HUDEP-2 (cell line): ENCODE measurements at regions not wholly inside any gene's neighbourhood (a gene's known extent, or its start where the extent isn't known, plus 50 kb on each side); places are given as distances from the start of the nearest gene placed in this dataset.
"Not testable (repeated sequence)": the region's sequence is repeated elsewhere in the genome, so short reads cannot be mapped to it uniquely, and the experiment has no call there.

ENCODE experiments used
- DNase-seq, 76 experiments: peaks; one replicate each; lab custom pipeline; 2025; ENCODE audit not compliant: unreplicated experiment in 76 of 76; lab: John Stamatoyannopoulos, UW

DNA sequence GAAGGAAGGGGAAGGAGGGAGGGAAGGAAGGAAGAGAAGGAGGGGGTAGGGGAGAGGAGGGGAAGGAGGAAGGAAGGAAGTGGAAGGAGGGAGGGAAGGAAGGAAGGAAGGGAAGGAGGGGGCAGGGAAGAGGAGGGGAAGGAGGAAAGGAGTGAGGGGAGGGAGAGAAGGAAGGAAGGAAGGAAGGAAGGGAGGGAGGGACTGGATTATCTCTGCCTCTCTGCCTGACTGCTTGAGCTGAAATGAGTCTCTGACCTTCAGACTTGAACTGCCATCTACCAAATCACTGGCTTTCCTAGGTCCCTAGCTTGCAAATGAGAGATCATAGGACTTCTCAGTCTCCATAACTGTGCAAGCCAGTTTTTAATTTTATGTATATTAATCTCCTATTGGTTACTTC, 436.8 kb downstream of the PREX1 start:
- no peak for DNase-seq

GRCh38 chr20:48387675-48388074, 440.1 kb downstream of the PREX1 start:
- no peak for DNase-seq

DNA sequence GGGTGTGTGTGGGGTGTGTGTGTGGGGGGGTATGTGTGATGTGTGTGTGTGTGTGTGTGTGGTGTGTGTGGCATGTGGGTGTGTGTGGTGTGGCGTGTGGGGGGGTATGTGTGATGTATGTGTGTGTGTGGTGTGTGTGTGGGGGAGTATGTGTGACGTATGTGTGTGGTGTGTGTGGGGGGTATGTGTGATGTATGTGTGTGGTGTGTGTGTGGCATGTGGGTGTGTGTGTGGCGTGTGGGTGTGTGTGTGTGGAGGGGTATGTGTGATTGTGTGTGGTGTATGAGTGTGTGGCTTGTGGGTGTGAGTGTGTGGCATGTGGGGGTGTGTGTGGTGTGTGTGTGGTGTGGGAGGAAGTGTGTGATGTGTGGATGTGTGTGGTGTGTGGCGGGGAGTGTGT, 442.3 kb downstream of the PREX1 start:
- no peak for DNase-seq

DNA sequence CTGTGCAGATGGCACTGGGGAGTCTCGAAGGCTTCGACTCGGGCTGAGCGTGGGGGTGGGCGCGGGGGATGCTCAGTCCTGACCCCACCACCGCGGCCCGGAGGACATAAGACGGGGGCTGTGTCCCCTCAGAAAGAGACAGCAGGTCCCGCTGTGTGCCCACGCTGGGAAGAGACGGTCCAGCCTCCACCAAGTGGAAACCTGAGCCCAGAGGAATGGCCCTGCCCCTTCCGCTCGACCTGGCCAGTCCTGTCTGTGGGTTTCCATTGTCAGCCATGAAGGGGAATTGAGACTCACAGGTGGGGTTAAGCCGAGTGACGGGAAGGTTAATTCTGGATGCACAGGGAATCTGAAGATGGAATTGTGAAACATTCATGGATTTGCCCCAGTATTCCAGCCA, 442.7 kb downstream of the PREX1 start:
- DNase-seq: no peak

GRCh38 chr20:48384147-48384818, 443.5 kb downstream of the PREX1 start:
- DNase-seq: peak in 34 of 76 experiments; percentile 1 to 56 (median 22)

DNA sequence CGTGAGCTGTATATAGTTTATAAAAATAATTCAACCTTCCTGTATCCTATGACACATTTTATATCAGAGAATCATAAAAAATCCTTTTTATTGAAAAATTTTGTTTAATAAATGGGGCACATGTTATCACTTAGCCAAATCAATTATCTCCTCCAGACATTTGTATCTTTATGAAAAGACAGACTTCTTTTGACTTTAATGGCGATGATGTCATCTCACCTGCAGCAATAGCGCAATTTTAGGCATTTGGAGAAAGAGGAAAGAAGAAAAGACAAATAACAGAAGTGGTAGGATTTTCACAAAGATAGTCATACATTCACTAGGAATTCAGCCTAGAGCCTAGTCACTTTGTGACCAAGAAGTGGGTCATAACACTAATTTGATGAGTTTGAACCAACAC, 444.5 kb downstream of the PREX1 start:
- no peak for DNase-seq

GRCh38 chr20:48382304-48382703, 445.5 kb downstream of the PREX1 start:
- no peak for DNase-seq

GRCh38 chr20:48381353-48382120, 446.3 kb downstream of the PREX1 start:
- DNase-seq: no peak

DNA sequence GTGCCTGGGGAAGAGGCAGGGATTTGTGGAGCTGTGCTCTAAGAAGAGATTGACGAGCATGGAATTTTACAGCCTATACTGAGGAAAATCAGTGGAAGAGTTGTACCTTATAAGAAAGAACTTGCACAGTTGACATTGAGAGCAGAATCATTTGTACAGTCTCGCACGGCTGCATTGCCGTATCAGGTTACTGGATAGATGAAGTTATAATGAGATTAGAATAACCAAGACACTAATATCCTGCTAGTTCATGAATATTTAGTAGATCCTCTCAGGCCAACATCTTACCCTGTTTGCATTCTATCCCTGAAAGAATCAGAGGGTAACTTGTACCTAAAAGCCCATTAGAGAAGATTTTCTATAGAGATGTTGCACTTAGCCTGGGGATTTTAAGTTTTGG, 447.1 kb downstream of the PREX1 start:
- DNase-seq: no peak

- no peak for DNase-seq
Measured at GRCh38 chr20:48378976-48379675, 448.7 kb downstream of the PREX1 start.

GRCh38 chr20:48377940-48378339, 449.9 kb downstream of the PREX1 start:
- DNase-seq: no peak

DNA sequence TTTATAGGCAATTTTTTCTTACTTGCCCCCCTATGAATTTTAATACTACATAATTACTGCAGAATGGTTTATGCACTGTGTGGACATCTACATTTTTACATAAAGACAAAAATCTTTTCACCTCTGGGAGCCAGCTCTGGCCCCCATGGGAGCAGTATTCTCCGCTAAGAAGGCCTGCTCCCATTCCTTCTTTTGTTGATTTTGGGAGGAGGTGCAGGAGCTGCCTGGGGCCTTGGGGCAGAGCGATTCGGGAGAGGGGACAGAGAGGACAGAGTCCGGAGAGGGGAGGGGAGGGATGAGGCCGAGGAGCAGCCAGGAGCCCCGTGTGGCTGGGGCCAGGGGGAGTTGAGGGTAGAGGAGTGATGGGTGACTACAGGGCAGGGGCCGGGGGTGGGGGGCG, 452.0 kb downstream of the PREX1 start:
- DNase-seq: no peak

DNA sequence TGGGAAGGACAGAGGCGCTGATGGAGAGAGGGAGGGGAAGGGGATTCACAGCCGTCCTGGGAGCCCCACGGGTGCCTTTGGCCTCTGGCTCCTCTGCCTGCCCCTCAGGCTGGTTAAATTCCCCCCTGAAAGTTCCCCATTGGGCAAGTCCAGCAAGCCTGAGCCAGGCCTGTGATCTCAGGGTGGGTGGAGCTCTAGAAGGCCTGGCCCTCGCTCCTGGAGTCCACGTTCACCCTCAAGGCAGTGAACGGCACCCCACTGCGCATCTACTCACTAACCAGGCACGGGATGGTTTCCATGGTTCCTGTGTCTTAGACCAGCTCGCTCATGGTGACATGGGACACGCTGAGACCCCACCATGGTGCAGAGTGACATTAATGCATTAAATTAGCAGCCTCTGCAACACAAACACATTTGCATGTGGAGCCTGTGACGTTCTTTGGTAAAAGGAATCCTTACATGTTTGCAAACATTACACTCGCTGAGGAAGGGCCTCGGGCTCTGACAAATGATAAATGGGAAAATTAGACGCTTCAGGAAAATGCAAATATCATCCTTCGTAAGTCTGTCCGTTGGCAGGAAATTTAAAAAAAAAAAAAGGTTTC, 452.7 kb downstream of the PREX1 start:
- no peak for DNase-seq

DNA sequence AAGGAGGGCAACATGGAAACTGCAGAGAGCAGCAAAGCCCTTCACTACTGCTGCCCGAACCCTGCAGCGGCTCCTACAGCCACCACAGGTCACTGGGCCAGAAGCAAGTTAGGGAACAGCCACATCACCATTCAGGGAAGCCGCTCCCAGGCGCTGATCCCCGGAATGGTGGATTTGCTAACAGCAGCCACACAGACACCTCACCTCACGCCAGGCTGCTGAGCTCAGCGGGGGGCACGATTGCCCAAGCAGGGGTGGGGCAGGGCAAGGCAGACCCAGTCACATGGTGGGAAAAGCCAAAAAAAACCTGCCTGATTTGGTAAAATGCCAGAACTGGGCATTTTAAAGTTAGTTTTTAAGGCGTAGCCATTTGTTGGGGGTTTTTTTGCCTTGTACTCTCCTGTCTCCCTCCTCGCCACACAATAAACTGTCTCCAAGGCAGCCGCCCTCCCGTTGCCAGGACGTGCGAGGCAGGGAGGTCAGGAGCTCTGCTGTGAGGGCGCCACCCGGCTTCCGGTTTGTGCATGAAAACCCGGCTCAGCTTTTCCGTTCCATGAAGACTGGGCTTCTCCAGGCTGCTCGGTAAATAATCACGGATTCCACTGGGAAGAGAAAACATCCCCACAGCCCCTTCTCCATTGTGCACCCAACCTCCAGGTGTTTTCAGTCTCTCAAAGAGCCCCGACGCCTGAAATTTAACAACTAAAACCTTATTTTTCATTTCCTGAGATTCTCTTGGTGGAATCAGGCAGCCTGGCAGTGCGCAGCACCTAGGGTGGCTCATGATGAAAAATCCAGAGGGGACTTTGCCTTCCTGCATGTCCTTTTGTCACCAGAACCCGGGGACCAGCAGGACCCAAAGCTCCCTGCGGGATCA, 453.5 kb downstream of the PREX1 start:
- not testable (repeated sequence) for DNase-seq

- no peak for DNase-seq
Measured at GRCh38 chr20:48373555-48373934, 454.3 kb downstream of the PREX1 start.

DNA sequence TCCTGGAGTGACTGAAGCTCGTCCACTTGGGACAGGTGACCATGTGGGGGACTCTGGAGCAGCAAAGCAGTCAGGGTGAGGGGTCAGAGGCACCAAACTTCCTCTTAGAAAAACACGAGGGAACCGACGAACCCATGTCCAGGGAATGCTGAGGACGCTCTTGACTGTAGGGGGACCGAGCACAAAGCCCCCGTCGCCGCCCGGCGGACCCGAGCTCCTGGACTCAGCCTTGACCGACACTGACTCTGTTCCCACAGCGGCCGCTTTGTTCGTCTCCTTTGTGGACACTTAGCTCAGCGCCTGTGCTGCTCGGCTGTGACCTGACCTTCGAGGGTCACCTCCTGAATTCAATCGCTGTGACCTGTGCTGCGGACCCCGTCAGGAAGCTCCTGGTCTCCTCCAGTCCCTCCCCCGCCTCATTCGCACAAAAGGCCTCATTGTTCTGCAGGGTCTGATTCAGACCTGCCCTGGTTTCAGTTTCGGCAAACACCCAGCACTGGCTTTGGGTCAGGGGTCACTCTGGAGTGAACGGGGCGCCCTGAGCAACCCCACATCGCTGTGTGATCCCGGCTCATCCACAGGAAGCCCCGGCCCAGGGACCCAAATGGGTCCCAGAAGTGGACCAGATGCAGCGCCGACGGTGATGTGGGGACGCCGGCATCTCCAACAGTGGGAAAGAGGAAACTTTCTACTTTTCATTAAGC, 454.8 kb downstream of the PREX1 start:
- not testable (repeated sequence) for DNase-seq

- DNase-seq: no peak
Measured at GRCh38 chr20:48371211-48371610, 456.6 kb downstream of the PREX1 start.

DNA sequence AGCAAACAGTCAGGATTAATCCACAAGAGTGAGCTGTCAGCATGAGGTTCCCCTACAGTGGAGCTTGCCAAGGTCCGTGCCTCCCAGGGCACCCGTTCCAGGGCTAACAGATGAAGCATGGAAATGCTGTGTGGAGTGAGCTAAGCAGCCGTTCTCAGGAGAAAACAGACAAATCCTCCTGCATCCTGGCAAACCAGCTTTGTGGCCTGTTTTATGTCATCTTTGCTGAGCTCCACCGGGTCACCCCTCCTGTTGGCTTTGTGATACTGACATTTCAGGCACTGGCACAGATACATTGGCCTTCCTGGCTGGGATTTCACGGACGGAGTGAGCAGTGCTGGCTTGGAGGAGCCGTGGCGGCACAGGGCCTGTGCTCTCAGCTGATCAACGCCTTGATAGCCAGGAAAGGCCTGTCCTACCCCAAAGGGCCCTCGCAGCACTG, 459.2 kb downstream of the PREX1 start:
- DNase-seq: not testable (repeated sequence)

- not testable (repeated sequence) for DNase-seq
Measured at GRCh38 chr20:48367541-48368358, 460.0 kb downstream of the PREX1 start.
